ENCODE measurements at regions not wholly inside any gene's neighbourhood (a gene's known extent, or its start where the extent isn't known, plus 50 kb on each side); places are given as distances from the start of the nearest gene placed in this dataset.

- Histone ChIP-seq H3K36me3 (ENCODE audit: control insufficient read depth, insufficient read depth, low read length, severe bottlenecking) (no peaks in the 10 kb centered on the region), H3K4me1 (ENCODE audit: control insufficient read depth, insufficient read depth, low read length) (no peaks in the 10 kb centered on the region), H3K9ac (ENCODE audit: low read length) (no peak overlapping the region), H3K9me3 (ENCODE audit: control insufficient read depth, low read length) (no peaks in the 10 kb centered on the region), H3K27me3 (replicated peaks; ENCODE audit: control insufficient read depth, insufficient read depth, low read length) (peaks cover 21% of the 10 kb centered on the region), H3K4me3 (ENCODE audit: low read length) (no peak overlapping the region)
- no peak for DNase-seq (ENCODE audit: low read depth)
Measured at GRCh38 chr1:38121231-38121680, 74.7 kb upstream of the POU3F1 start.

GRCh38 chr1:38120552-38121230, 74.1 kb upstream of the POU3F1 start:
- no peaks in the 10 kb centered on the region for H3K36me3 ChIP-seq (ENCODE audit: control insufficient read depth, insufficient read depth, low read length, severe bottlenecking)
- DNase-seq (ENCODE audit: low read depth): no peak

GRCh38 chr1:38118976-38119375, 72.4 kb upstream of the POU3F1 start:
- DNase-seq (ENCODE audit: low read depth): no peak
- Histone ChIP-seq H3K36me3 (ENCODE audit: control insufficient read depth, insufficient read depth, low read length, severe bottlenecking) (no peaks in the 10 kb centered on the region), H3K4me3 (ENCODE audit: low read length) (no peak overlapping the region), H3K9ac (ENCODE audit: low read length) (no peak overlapping the region), H3K4me1 (ENCODE audit: control insufficient read depth, insufficient read depth, low read length) (no peaks in the 10 kb centered on the region), H3K27me3 (replicated peaks; ENCODE audit: control insufficient read depth, insufficient read depth, low read length) (peaks cover 21% of the 10 kb centered on the region), H3K9me3 (ENCODE audit: control insufficient read depth, low read length) (no peaks in the 10 kb centered on the region)

More at GRCh38 chr1:38120552-38121230, 74.1 kb upstream of the POU3F1 start:
- Histone ChIP-seq H3K9me3 (ENCODE audit: control insufficient read depth, low read length) (no peaks in the 10 kb centered on the region), H3K27me3 (replicated peaks; ENCODE audit: control insufficient read depth, insufficient read depth, low read length) (peaks cover 21% of the 10 kb centered on the region), H3K4me3 (ENCODE audit: low read length) (no peak overlapping the region), H3K9ac (ENCODE audit: low read length) (no peak overlapping the region), H3K4me1 (ENCODE audit: control insufficient read depth, insufficient read depth, low read length) (no peaks in the 10 kb centered on the region)

GRCh38 chr1:38117444-38117887, 70.9 kb upstream of the POU3F1 start:
- no peaks in the 10 kb centered on the region for H3K4me1 ChIP-seq (ENCODE audit: control insufficient read depth, insufficient read depth, low read length)
- peaks cover 21% of the 10 kb centered on the region for H3K27me3 ChIP-seq (replicated peaks; ENCODE audit: control insufficient read depth, insufficient read depth, low read length)
- no peaks in the 10 kb centered on the region for H3K36me3 ChIP-seq (ENCODE audit: control insufficient read depth, insufficient read depth, low read length, severe bottlenecking)
- DNase-seq (ENCODE audit: low read depth): no peak
- H3K9me3 ChIP-seq (ENCODE audit: control insufficient read depth, low read length): no peaks in the 10 kb centered on the region
- no peak overlapping the region for H3K9ac ChIP-seq (ENCODE audit: low read length)
- no peak overlapping the region for H3K4me3 ChIP-seq (ENCODE audit: low read length)

- Histone ChIP-seq H3K36me3 (ENCODE audit: control insufficient read depth, insufficient read depth, low read length, severe bottlenecking) (no peaks in the 10 kb centered on the region), H3K9me3 (ENCODE audit: control insufficient read depth, low read length) (peaks cover 4% of the 10 kb centered on the region), H3K9ac (ENCODE audit: low read length) (no peak overlapping the region), H3K4me3 (ENCODE audit: low read length) (no peak overlapping the region), H3K27me3 (replicated peaks; ENCODE audit: control insufficient read depth, insufficient read depth, low read length) (peaks cover 29% of the 10 kb centered on the region), H3K4me1 (ENCODE audit: control insufficient read depth, insufficient read depth, low read length) (no peaks in the 10 kb centered on the region)
- DNase-seq (ENCODE audit: low read depth): no peak
Measured at GRCh38 chr1:38115682-38116202, 69.1 kb upstream of the POU3F1 start.

GRCh38 chr1:38115226-38115625, 68.6 kb upstream of the POU3F1 start:
- DNase-seq (ENCODE audit: low read depth): no peak
- Histone ChIP-seq H3K9me3 (ENCODE audit: control insufficient read depth, low read length) (peaks cover 8% of the 10 kb centered on the region), H3K27me3 (replicated peaks; ENCODE audit: control insufficient read depth, insufficient read depth, low read length) (peaks cover 29% of the 10 kb centered on the region), H3K9ac (ENCODE audit: low read length) (no peak overlapping the region), H3K4me1 (ENCODE audit: control insufficient read depth, insufficient read depth, low read length) (no peaks in the 10 kb centered on the region), H3K4me3 (ENCODE audit: low read length) (no peak overlapping the region), H3K36me3 (ENCODE audit: control insufficient read depth, insufficient read depth, low read length, severe bottlenecking) (no peaks in the 10 kb centered on the region)

GRCh38 chr1:38114241-38115026, 67.8 kb upstream of the POU3F1 start:
- Histone ChIP-seq H3K4me1 (ENCODE audit: control insufficient read depth, insufficient read depth, low read length) (no peaks in the 10 kb centered on the region), H3K36me3 (ENCODE audit: control insufficient read depth, insufficient read depth, low read length, severe bottlenecking) (no peaks in the 10 kb centered on the region), H3K9ac (ENCODE audit: low read length) (no peak overlapping the region), H3K27me3 (replicated peaks; ENCODE audit: control insufficient read depth, insufficient read depth, low read length) (peaks cover 29% of the 10 kb centered on the region), H3K9me3 (ENCODE audit: control insufficient read depth, low read length) (peaks cover 10% of the 10 kb centered on the region), H3K4me3 (ENCODE audit: low read length) (no peak overlapping the region)
- DNase-seq (ENCODE audit: low read depth): no peak

- Histone ChIP-seq H3K4me1 (ENCODE audit: control insufficient read depth, insufficient read depth, low read length) (no peaks in the 10 kb centered on the region), H3K36me3 (ENCODE audit: control insufficient read depth, insufficient read depth, low read length, severe bottlenecking) (no peaks in the 10 kb centered on the region), H3K9ac (ENCODE audit: low read length) (no peak overlapping the region), H3K9me3 (ENCODE audit: control insufficient read depth, low read length) (peaks cover 10% of the 10 kb centered on the region), H3K27me3 (replicated peaks; ENCODE audit: control insufficient read depth, insufficient read depth, low read length) (peaks cover 17% of the 10 kb centered on the region), H3K4me3 (ENCODE audit: low read length) (no peak overlapping the region)
- DNase-seq (ENCODE audit: low read depth): no peak
Measured at GRCh38 chr1:38113159-38113666, 66.6 kb upstream of the POU3F1 start.

- Histone ChIP-seq H3K9me3 (ENCODE audit: control insufficient read depth, low read length) (peaks cover 10% of the 10 kb centered on the region), H3K4me1 (ENCODE audit: control insufficient read depth, insufficient read depth, low read length) (no peaks in the 10 kb centered on the region), H3K4me3 (ENCODE audit: low read length) (no peak overlapping the region), H3K9ac (ENCODE audit: low read length) (no peak overlapping the region), H3K27me3 (replicated peaks; ENCODE audit: control insufficient read depth, insufficient read depth, low read length) (peaks cover 8% of the 10 kb centered on the region), H3K36me3 (ENCODE audit: control insufficient read depth, insufficient read depth, low read length, severe bottlenecking) (no peaks in the 10 kb centered on the region)
- no peak for DNase-seq (ENCODE audit: low read depth)
Measured at GRCh38 chr1:38111589-38111988, 65.0 kb upstream of the POU3F1 start.

- peaks cover 37% of the 10 kb centered on the region for H3K27me3 ChIP-seq (replicated peaks; ENCODE audit: control insufficient read depth, insufficient read depth, low read length)
- peaks cover 3% of the 10 kb centered on the region for H3K9me3 ChIP-seq (ENCODE audit: control insufficient read depth, low read length)
- H3K4me1 ChIP-seq (ENCODE audit: control insufficient read depth, insufficient read depth, low read length): no peaks in the 10 kb centered on the region
- H3K9ac ChIP-seq (ENCODE audit: low read length): no peak overlapping the region
- DNase-seq (ENCODE audit: low read depth): no peak
- H3K36me3 ChIP-seq (ENCODE audit: control insufficient read depth, insufficient read depth, low read length, severe bottlenecking): no peaks in the 10 kb centered on the region
- no peak overlapping the region for H3K4me3 ChIP-seq (ENCODE audit: low read length)
Measured at GRCh38 chr1:38105267-38105666, 58.7 kb upstream of the POU3F1 start.

- H3K36me3 ChIP-seq (ENCODE audit: control insufficient read depth, insufficient read depth, low read length, severe bottlenecking): no peaks in the 10 kb centered on the region
- DNase-seq (ENCODE audit: low read depth): no peak
- H3K27me3 ChIP-seq (replicated peaks; ENCODE audit: control insufficient read depth, insufficient read depth, low read length): peaks cover 48% of the 10 kb centered on the region
- H3K9me3 ChIP-seq (ENCODE audit: control insufficient read depth, low read length): no peaks in the 10 kb centered on the region
- H3K4me1 ChIP-seq (ENCODE audit: control insufficient read depth, insufficient read depth, low read length): no peaks in the 10 kb centered on the region
- H3K4me3 ChIP-seq (ENCODE audit: low read length): no peak overlapping the region
- H3K9ac ChIP-seq (ENCODE audit: low read length): no peak overlapping the region
Measured at GRCh38 chr1:38102636-38103035, 56.0 kb upstream of the POU3F1 start.

Data from adipocyte (in vitro differentiated cells).